Iris pigment epithelial cell (primary cell): ENCODE measurements at regions not wholly inside any gene's neighbourhood (a gene's known extent, or its start where the extent isn't known, plus 50 kb on each side); places are given as distances from the start of the nearest gene placed in this dataset.

Source experiments
- DNase-seq: peaks from one replicate; pipeline ENCODE4 v3.0.0-alpha.2; 2011; ENCODE audit warnings: low read depth

- DNase-seq, result no peak
These were observed 54.0 kb upstream of the ADRA1D start for GRCh38 chr20:4303136-4303535.

- DNase-seq, result no peak
These were observed 51.8 kb upstream of the ADRA1D start for GRCh38 chr20:4300921-4301320.

- DNase-seq, result no peak
These were observed 51.3 kb upstream of the ADRA1D start for GRCh38 chr20:4300401-4300800.

GRCh38 chr20:4299773-4300172 lies 50.7 kb upstream of the ADRA1D start:
- DNase-seq, result no peak

GRCh38 chr20:4299216-4299615 lies 50.1 kb upstream of the ADRA1D start:
- no peak for DNase-seq
